WTC11 (cell line): ENCODE measurements at regions not wholly inside any gene's neighbourhood (a gene's known extent, or its start where the extent isn't known, plus 50 kb on each side); places are given as distances from the start of the nearest gene placed in this dataset.

ENCODE experiments used
- ATAC-seq: fragments of 200-7000 bp; cut with Tn5 transposase; 2 replicates; pipeline ENCODE4 v1.10.0; 2021; ENCODE audit warnings: mild to moderate bottlenecking, moderate library complexity
- CTCF ChIA-PET: fragments of 300-600 bp; sonication (Branson Sonifier 250); formaldehyde crosslinking; loops from one replicate; lab custom pipeline; 2021; ENCODE audit warnings: antibody characterized with exemption; lab: Charles Lee
- POLR2A ChIA-PET: fragments of 350-600 bp; sonication (Branson Sonifier 250); formaldehyde crosslinking; loops from one replicate; lab custom pipeline; 2021; ENCODE audit warnings: antibody characterized with exemption; lab: Charles Lee
- DNase-seq: peaks from one replicate; pipeline ENCODE4 v3.0.0; 2021; ENCODE audit warnings: low spot score
- H3K27ac Mint-ChIP-seq: 2 replicates; pipeline ENCODE4 v1.8.0; 2021; ENCODE audit warnings: mixed read lengths
- H3K27me3 Mint-ChIP-seq: 2 replicates; pipeline ENCODE4 v1.8.0; 2021; ENCODE audit warnings: low read depth, mild to moderate bottlenecking, moderate library complexity, mixed read lengths
- H3K36me3 Mint-ChIP-seq: 2 replicates; pipeline ENCODE4 v1.8.0; 2021; ENCODE audit warnings: mixed read lengths
- H3K4me1 Mint-ChIP-seq: 2 replicates; pipeline ENCODE4 v1.8.0; 2022; ENCODE audit warnings: mixed read lengths
- H3K4me3 Mint-ChIP-seq: 2 replicates; pipeline ENCODE4 v1.8.0; 2021; ENCODE audit warnings: mild to moderate bottlenecking, moderate library complexity, mixed read lengths
- H3K9me3 Mint-ChIP-seq: 2 replicates; pipeline ENCODE4 v1.8.0; 2021; ENCODE audit warnings: mixed read lengths
- ARID4B ChIP-seq: sonication (generic); formaldehyde crosslinking; IDR thresholded peaks from 2 replicates; pipeline ENCODE4 v1.8.0; 2023; ENCODE audit warnings: missing genetic modification reagents, mild to moderate bottlenecking, borderline replicate concordance
- CBFB ChIP-seq: sonication (generic); formaldehyde crosslinking; IDR thresholded peaks from 2 replicates; pipeline ENCODE4 v1.8.1; 2022; ENCODE audit warnings: mild to moderate bottlenecking, low read depth, missing genetic modification reagents
- FOXP4 ChIP-seq: sonication (generic); formaldehyde crosslinking; IDR thresholded peaks from 2 replicates; pipeline ENCODE4 v1.8.0; 2022; ENCODE audit warnings: mild to moderate bottlenecking, missing genetic modification reagents
- MYBL2 ChIP-seq: sonication (generic); formaldehyde crosslinking; IDR thresholded peaks from 2 replicates; pipeline ENCODE4 v1.8.1; 2023; ENCODE audit warnings: mild to moderate bottlenecking, moderate library complexity, missing genetic modification reagents
- NFE2L1 ChIP-seq: sonication (generic); formaldehyde crosslinking; IDR thresholded peaks from 2 replicates; pipeline ENCODE4 v1.8.1; 2023; ENCODE audit warnings: missing genetic modification reagents
- TEAD1 ChIP-seq: sonication (generic); formaldehyde crosslinking; IDR thresholded peaks from 2 replicates; pipeline ENCODE4 v1.8.0; 2022; ENCODE audit warnings: mild to moderate bottlenecking, missing genetic modification reagents
- ZBTB21 ChIP-seq: sonication (generic); formaldehyde crosslinking; IDR thresholded peaks from 2 replicates; pipeline ENCODE4 v1.8.1; 2023; ENCODE audit warnings: mild to moderate bottlenecking, missing genetic modification reagents, borderline replicate concordance
- ZBTB43 ChIP-seq: sonication (generic); formaldehyde crosslinking; IDR thresholded peaks from 2 replicates; pipeline ENCODE4 v1.8.1; 2023; ENCODE audit warnings: mild to moderate bottlenecking, missing genetic modification reagents
- ZNF396 ChIP-seq: fragments of 250-450 bp; sonication (Bioruptor Pico); IDR thresholded peaks from 2 replicates; pipeline ENCODE4 v1.8.0; 2021; ENCODE audit warnings: mild to moderate bottlenecking, moderate library complexity, borderline replicate concordance
- TF ChIP-seq, protein P1 (sequence below): fragments of 200-600 bp; IDR thresholded peaks from 2 replicates; pipeline ENCODE4 v1.8.0; 2022; ENCODE audit warnings: antibody characterized with exemption
- TF ChIP-seq, protein P2 (sequence below): sonication (generic); formaldehyde crosslinking; IDR thresholded peaks from 2 replicates; pipeline ENCODE4 v1.8.1; 2022; ENCODE audit warnings: low read depth, mild to moderate bottlenecking, moderate library complexity, missing genetic modification reagents, borderline replicate concordance
- TF ChIP-seq, protein P3 (sequence below): sonication (generic); formaldehyde crosslinking; IDR thresholded peaks from 2 replicates; pipeline ENCODE4 v1.8.0; 2022; ENCODE audit warnings: missing genetic modification reagents
- TF ChIP-seq, protein P4 (sequence below): sonication (generic); formaldehyde crosslinking; IDR thresholded peaks from 2 replicates; pipeline ENCODE4 v1.8.0; 2023; ENCODE audit warnings: missing genetic modification reagents
- TF ChIP-seq, protein P5 (sequence below): sonication (generic); formaldehyde crosslinking; IDR thresholded peaks from 2 replicates; pipeline ENCODE4 v1.8.1; 2022; ENCODE audit warnings: low read depth, missing genetic modification reagents, borderline replicate concordance

DNA sequence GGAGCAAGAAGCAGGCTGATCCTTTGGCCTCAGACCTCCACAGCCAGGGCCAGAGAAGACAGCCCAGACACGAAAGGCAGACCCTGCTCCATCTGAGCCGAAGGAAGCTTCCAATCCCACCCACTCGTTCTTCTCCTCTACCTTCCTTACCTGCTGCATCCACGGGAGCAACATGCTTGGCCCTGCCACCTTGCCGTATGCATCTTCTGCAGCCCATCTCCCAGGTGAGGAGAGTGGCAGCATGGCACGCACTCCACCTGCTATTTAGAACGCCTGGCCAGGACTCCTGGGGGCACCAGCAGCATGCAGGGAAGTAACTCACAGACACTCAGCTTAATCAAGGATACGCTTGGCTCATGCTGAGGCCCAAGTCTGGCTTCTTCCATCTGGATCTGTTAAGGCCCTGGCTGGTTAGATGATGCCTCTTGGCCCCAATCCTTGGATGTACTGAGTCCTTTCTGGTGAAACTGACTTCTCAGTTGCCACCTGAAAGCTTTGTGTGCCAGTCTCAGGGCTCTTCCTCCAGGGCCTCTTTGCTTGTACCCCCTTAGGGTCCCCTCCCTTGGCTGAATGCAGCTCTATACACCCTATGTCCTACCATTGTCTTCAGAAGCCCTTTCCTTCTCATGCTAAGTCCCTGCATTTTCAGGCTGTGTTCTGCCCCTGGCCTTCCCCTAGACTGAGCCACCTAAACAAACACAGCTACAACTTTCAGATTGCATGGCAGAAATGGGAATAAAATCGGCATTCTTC is 604.9 kb downstream of the BUD13 start (continued):
- TF ChIP-seq, protein P1, sequence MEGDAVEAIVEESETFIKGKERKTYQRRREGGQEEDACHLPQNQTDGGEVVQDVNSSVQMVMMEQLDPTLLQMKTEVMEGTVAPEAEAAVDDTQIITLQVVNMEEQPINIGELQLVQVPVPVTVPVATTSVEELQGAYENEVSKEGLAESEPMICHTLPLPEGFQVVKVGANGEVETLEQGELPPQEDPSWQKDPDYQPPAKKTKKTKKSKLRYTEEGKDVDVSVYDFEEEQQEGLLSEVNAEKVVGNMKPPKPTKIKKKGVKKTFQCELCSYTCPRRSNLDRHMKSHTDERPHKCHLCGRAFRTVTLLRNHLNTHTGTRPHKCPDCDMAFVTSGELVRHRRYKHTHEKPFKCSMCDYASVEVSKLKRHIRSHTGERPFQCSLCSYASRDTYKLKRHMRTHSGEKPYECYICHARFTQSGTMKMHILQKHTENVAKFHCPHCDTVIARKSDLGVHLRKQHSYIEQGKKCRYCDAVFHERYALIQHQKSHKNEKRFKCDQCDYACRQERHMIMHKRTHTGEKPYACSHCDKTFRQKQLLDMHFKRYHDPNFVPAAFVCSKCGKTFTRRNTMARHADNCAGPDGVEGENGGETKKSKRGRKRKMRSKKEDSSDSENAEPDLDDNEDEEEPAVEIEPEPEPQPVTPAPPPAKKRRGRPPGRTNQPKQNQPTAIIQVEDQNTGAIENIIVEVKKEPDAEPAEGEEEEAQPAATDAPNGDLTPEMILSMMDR: no peak
- TF ChIP-seq, protein P2, sequence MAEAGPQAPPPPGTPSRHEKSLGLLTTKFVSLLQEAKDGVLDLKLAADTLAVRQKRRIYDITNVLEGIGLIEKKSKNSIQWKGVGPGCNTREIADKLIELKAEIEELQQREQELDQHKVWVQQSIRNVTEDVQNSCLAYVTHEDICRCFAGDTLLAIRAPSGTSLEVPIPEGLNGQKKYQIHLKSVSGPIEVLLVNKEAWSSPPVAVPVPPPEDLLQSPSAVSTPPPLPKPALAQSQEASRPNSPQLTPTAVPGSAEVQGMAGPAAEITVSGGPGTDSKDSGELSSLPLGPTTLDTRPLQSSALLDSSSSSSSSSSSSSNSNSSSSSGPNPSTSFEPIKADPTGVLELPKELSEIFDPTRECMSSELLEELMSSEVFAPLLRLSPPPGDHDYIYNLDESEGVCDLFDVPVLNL: no peak
- TF ChIP-seq, protein P3, sequence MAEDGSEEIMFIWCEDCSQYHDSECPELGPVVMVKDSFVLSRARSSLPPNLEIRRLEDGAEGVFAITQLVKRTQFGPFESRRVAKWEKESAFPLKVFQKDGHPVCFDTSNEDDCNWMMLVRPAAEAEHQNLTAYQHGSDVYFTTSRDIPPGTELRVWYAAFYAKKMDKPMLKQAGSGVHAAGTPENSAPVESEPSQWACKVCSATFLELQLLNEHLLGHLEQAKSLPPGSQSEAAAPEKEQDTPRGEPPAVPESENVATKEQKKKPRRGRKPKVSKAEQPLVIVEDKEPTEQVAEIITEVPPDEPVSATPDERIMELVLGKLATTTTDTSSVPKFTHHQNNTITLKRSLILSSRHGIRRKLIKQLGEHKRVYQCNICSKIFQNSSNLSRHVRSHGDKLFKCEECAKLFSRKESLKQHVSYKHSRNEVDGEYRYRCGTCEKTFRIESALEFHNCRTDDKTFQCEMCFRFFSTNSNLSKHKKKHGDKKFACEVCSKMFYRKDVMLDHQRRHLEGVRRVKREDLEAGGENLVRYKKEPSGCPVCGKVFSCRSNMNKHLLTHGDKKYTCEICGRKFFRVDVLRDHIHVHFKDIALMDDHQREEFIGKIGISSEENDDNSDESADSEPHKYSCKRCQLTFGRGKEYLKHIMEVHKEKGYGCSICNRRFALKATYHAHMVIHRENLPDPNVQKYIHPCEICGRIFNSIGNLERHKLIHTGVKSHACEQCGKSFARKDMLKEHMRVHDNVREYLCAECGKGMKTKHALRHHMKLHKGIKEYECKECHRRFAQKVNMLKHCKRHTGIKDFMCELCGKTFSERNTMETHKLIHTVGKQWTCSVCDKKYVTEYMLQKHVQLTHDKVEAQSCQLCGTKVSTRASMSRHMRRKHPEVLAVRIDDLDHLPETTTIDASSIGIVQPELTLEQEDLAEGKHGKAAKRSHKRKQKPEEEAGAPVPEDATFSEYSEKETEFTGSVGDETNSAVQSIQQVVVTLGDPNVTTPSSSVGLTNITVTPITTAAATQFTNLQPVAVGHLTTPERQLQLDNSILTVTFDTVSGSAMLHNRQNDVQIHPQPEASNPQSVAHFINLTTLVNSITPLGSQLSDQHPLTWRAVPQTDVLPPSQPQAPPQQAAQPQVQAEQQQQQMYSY: no peak
- TF ChIP-seq, protein P4, sequence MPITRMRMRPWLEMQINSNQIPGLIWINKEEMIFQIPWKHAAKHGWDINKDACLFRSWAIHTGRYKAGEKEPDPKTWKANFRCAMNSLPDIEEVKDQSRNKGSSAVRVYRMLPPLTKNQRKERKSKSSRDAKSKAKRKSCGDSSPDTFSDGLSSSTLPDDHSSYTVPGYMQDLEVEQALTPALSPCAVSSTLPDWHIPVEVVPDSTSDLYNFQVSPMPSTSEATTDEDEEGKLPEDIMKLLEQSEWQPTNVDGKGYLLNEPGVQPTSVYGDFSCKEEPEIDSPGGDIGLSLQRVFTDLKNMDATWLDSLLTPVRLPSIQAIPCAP (CRISPR knock-in tag): no peak

- ChIA-PET CTCF (interaction anchor here (0.5 to 1.7 kb wide), 4 partner anchors 10 to 1434 kb away, joined by 3 to 6 read pairs (median 3); no protein-coding TSS in a partner anchor), POLR2A (no interaction called here)
- ATAC-seq (no peak), DNase-seq (no peak)
- no peak overlapping the region for H3K4me3 Mint-ChIP-seq
- no peak overlapping the region for H3K27ac Mint-ChIP-seq
- H3K9me3 Mint-ChIP-seq: no peaks in the 10 kb centered on the region
- no peaks in the 10 kb centered on the region for H3K36me3 Mint-ChIP-seq
- H3K27me3 Mint-ChIP-seq: no peaks in the 10 kb centered on the region; the same call in 1 of the 2 replicates
- peaks cover 25% of the 10 kb centered on the region for H3K4me1 Mint-ChIP-seq
- TF ChIP-seq CBFB (CRISPR knock-in tag): no peak
- TF ChIP-seq FOXP4 (CRISPR knock-in tag): no peak
- TF ChIP-seq ARID4B (CRISPR knock-in tag): no peak
- no peak for TF ChIP-seq NFE2L1
- no peak for TF ChIP-seq ZBTB21 (CRISPR knock-in tag)
- TF ChIP-seq MYBL2 (CRISPR knock-in tag): no peak
- no peak for TF ChIP-seq TEAD1 (CRISPR knock-in tag)
- no peak for TF ChIP-seq ZNF396
- TF ChIP-seq, protein P5, sequence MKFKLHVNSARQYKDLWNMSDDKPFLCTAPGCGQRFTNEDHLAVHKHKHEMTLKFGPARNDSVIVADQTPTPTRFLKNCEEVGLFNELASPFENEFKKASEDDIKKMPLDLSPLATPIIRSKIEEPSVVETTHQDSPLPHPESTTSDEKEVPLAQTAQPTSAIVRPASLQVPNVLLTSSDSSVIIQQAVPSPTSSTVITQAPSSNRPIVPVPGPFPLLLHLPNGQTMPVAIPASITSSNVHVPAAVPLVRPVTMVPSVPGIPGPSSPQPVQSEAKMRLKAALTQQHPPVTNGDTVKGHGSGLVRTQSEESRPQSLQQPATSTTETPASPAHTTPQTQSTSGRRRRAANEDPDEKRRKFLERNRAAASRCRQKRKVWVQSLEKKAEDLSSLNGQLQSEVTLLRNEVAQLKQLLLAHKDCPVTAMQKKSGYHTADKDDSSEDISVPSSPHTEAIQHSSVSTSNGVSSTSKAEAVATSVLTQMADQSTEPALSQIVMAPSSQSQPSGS: no peak
- TF ChIP-seq ZBTB43 (CRISPR knock-in tag): no peak
Measured at GRCh38 chr11:116166573-116167465, 606.0 kb downstream of the BUD13 start.
